Esophagus squamous epithelium (tissue), 4 donors: ENCODE measurements at regions not wholly inside any gene's neighbourhood (a gene's known extent, or its start where the extent isn't known, plus 50 kb on each side); places are given as distances from the start of the nearest gene placed in this dataset.

Experiments
- CTCF ChIP-seq, 6 experiments: fragments of 450-650 bp in 4 of 6; fragments of 200-600 bp in 2 of 6; sonication (generic) in 2 of 6; IDR thresholded peaks; one replicate each; pipeline ENCODE4 v1.5.1; 2016 to 2019; ENCODE audit warnings: antibody characterized with exemption in 6 of 6, mild to moderate bottlenecking in 4 of 6, moderate library complexity in 4 of 6
- POLR2A ChIP-seq, 4 donors: fragments of 450-650 bp; IDR thresholded peaks; one replicate each; pipeline ENCODE4 v1.6.1; 2017; ENCODE audit warnings: antibody characterized with exemption in 4 of 4, mild to moderate bottlenecking in 4 of 4, moderate library complexity in 3 of 4

DNA sequence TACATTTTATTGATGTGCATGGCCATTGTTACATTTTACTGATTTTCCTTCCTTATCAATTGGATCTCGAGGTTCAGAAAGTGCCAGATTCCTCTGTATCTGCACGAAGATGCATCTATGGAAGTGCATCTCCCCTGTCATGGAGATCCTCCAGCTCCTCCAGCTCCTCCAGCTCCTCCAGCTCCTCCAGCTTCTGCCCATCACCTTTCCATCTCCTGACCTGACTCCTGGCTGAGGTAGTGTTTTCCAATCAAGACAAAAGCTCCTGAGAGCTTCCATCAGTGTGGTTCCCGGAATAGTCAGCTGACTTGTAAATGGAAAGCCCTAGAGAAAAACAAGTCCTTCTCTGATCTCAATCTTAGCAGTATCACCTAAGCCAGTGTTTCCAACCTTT, 90.8 kb upstream of the KLF6 start:
- TF ChIP-seq CTCF (IDR thresholded peaks at IDR 0.05) (no peak), POLR2A (IDR thresholded peaks at IDR 0.05) (no peak)
